HCT116 (cell line): ENCODE measurements at regions not wholly inside any gene's neighbourhood (a gene's known extent, or its start where the extent isn't known, plus 50 kb on each side); places are given as distances from the start of the nearest gene placed in this dataset.

Experiments
- ATAC-seq: fragments of 200-7000 bp; cut with Tn5 transposase; 2 replicates; pipeline ENCODE4 v1.9.1; 2020; ENCODE audit warnings: mild to moderate bottlenecking, moderate library complexity
- BruUV-seq: library from RNA; stranded (reverse); fragments of 400-500 nt; replicated peaks from 2 replicates; lab custom pipeline; 2021; lab: Mats Ljungman, UMichigan
- CTCF ChIA-PET: fragments of 300-600 bp; sonication (Branson Sonifier 250); formaldehyde crosslinking; loops from one replicate; lab custom pipeline; 2021; ENCODE audit warnings: antibody characterized with exemption; lab: Charles Lee
- POLR2A ChIA-PET: fragments of 300-600, 350-600 bp; sonication (Branson Sonifier 250); formaldehyde crosslinking; loops from one replicate; lab custom pipeline; 2021; ENCODE audit warnings: antibody characterized with exemption; lab: Charles Lee
- RAD21 ChIA-PET, 2 experiments: fragments of 300-600 bp; sonication (Branson Sonifier 250); formaldehyde crosslinking; loops; one replicate each; lab custom pipeline; 2023; ENCODE audit warnings: low total read pairs in 2 of 2; ENCODE audit not compliant: uncharacterized antibody in 2 of 2, unreplicated experiment in 2 of 2, low non-redundant PET in 1 of 2; lab: Charles Lee
- DNase-seq: peaks from one replicate; pipeline ENCODE4 v3.0.0-alpha.2; 2010; ENCODE audit warnings: low read depth, low spot score
- H2AFZ ChIP-seq: fragments of 200-600 bp; shearing (Covaris generic), sonication (generic); 2 replicates; pipeline ENCODE4 v1.6.1; 2017; ENCODE audit warnings: low read depth, mixed run types, mixed read lengths, antibody characterized with exemption, low read length; ENCODE audit not compliant: poor library complexity, severe bottlenecking
- H3K27ac ChIP-seq: 2 replicates; pipeline ENCODE4 v1.5.1; 2012; ENCODE audit warnings: low read depth, low read length
- H3K27me3 ChIP-seq: fragments of 200-600 bp; sonication (generic); 2 replicates; pipeline ENCODE4 v1.6.1; 2016; ENCODE audit warnings: mixed run types, low read length, mixed read lengths; ENCODE audit not compliant: insufficient read depth
- H3K36me3 ChIP-seq, 2 experiments: fragments of 200-500 bp in 1 of 2; fragments of 200-600 bp in 1 of 2; sonication (Bioruptor generic) in 1 of 2; sonication (generic) in 1 of 2; 2 replicates each; pipeline versions ENCODE4 v1.5.1 to v1.6.1; 2014 to 2016; ENCODE audit warnings: low read length in 2 of 2, inconsistent platforms in 1 of 2, mixed read lengths in 1 of 2, mixed run types in 1 of 2; ENCODE audit not compliant: insufficient read depth in 2 of 2, control insufficient read depth in 1 of 2
- H3K4me1 ChIP-seq, 2 experiments: fragments of 200-600 bp in 1 of 2; sonication (generic) in 1 of 2; 2 replicates each; pipeline versions ENCODE4 v1.5.1 to v1.6.1; 2012 to 2017; ENCODE audit warnings: low read length in 2 of 2, inconsistent platforms in 1 of 2, mild to moderate bottlenecking in 1 of 2, mixed read lengths in 1 of 2, mixed run types in 1 of 2, moderate library complexity in 1 of 2; ENCODE audit not compliant: insufficient read depth in 2 of 2, control insufficient read depth in 1 of 2
- H3K4me2 ChIP-seq: fragments of 200-600 bp; sonication (generic); 2 replicates; pipeline ENCODE4 v1.6.1; 2017; ENCODE audit warnings: mixed run types, low read length, mixed read lengths
- H3K4me3 ChIP-seq, 2 experiments: fragments of 200-600 bp in 1 of 2; sonication (generic) in 1 of 2; replicated peaks in 1 of 2; 2 replicates each; pipeline ENCODE4 v1.5.1; 2011 to 2016; ENCODE audit warnings: low read length in 2 of 2, control low read depth in 1 of 2, low read depth in 1 of 2, mild to moderate bottlenecking in 1 of 2, mixed read lengths in 1 of 2, mixed run types in 1 of 2
- H3K79me2 ChIP-seq: fragments of 200-600 bp; sonication (generic); 2 replicates; pipeline ENCODE4 v1.6.1; 2017; ENCODE audit warnings: mild to moderate bottlenecking, mixed run types, low read length, moderate library complexity, mixed read lengths; ENCODE audit not compliant: insufficient read depth
- H3K9ac ChIP-seq: fragments of 200-600 bp; sonication (generic); 2 replicates; pipeline ENCODE4 v1.6.1; 2016; ENCODE audit warnings: low read length, mixed read lengths
- H3K9me2 ChIP-seq: fragments of 200-600 bp; sonication (generic), shearing (Covaris generic); 2 replicates; pipeline ENCODE4 v1.6.1; 2017; ENCODE audit warnings: mixed run types, mild to moderate bottlenecking, moderate library complexity; ENCODE audit not compliant: insufficient read depth
- H3K9me3 ChIP-seq, 2 experiments: fragments of 200-500 bp in 1 of 2; fragments of 200-600 bp in 1 of 2; sonication (Bioruptor generic) in 1 of 2; sonication (generic) in 1 of 2; 2 replicates each; pipeline ENCODE4 v1.6.1; 2014 to 2017; ENCODE audit warnings: low read length in 2 of 2, mixed read lengths in 2 of 2, inconsistent platforms in 1 of 2, low read depth in 1 of 2, mild to moderate bottlenecking in 1 of 2, mixed run types in 1 of 2, moderate library complexity in 1 of 2; ENCODE audit not compliant: control insufficient read depth in 1 of 2, insufficient read depth in 1 of 2
- H4K20me1 ChIP-seq: fragments of 200-600 bp; sonication (generic), shearing (Covaris generic); 2 replicates; pipeline ENCODE4 v1.6.1; 2017; ENCODE audit warnings: mixed run types, mild to moderate bottlenecking, moderate library complexity; ENCODE audit not compliant: insufficient read depth
- EGR1 ChIP-seq: IDR thresholded peaks from 2 replicates; pipeline ENCODE4 v1.6.1; 2012; ENCODE audit warnings: low read depth
- EZH2 ChIP-seq: fragments of 200-600 bp; sonication (generic); IDR thresholded peaks from 2 replicates; pipeline ENCODE4 v1.6.1; 2017; ENCODE audit warnings: antibody characterized with exemption, mixed run types
- RAD21 ChIP-seq: IDR thresholded peaks from 2 replicates; pipeline ENCODE4 v1.6.1; 2012; ENCODE audit warnings: low read depth, mild to moderate bottlenecking
- SIN3A ChIP-seq: IDR thresholded peaks from 2 replicates; pipeline ENCODE4 v1.6.1; 2012; ENCODE audit warnings: low read depth
- ZBTB33 ChIP-seq: IDR thresholded peaks from 2 replicates; pipeline ENCODE4 v1.6.1; 2011; ENCODE audit warnings: mild to moderate bottlenecking, low read length, moderate library complexity; ENCODE audit not compliant: insufficient replicate concordance; ENCODE audit errors: extremely low read depth
- ZNF274 ChIP-seq: fragments of 200-500 bp; sonication (Bioruptor generic); IDR thresholded peaks from 2 replicates; pipeline ENCODE4 v1.6.1; 2014; ENCODE audit warnings: mild to moderate bottlenecking, low read depth, low read length, inconsistent platforms
- intact Hi-C: fragments of 100-400 bp; cut with micrococcal nuclease; formaldehyde crosslinking; loops from 2 replicates; pipeline ENCODE4 v1.10.0; 2022
- TF ChIP-seq, protein P1 (sequence below): IDR thresholded peaks from 2 replicates; pipeline ENCODE4 v1.6.1; 2012
- TF ChIP-seq, protein P2 (sequence below): IDR thresholded peaks from 2 replicates; pipeline ENCODE4 v1.6.1; 2012; ENCODE audit warnings: low read depth

- no peak for ATAC-seq
- BruUV-seq = no TSS peak
- Histone ChIP-seq H3K79me2 (no peaks in the 10 kb centered on the region), H3K9ac (no peak overlapping the region), H3K4me2 (no peak overlapping the region), H3K4me1 (no peaks in the 10 kb centered on the region), H3K27me3 (no peaks in the 10 kb centered on the region), H3K36me3 (no peaks in the 10 kb centered on the region), H3K4me3 (no peak overlapping the region), H3K9me2 (no peaks in the 10 kb centered on the region), H2AFZ (no peak overlapping the region), H3K27ac (no peak overlapping the region), H4K20me1 (no peaks in the 10 kb centered on the region), H3K9me3 (peaks cover 0 to 19% of the 10 kb centered on the region in 2 experiments; a peak in 2 of 4 replicates)
- TF ChIP-seq EGR1 = no peak
- TF ChIP-seq, protein P1, sequence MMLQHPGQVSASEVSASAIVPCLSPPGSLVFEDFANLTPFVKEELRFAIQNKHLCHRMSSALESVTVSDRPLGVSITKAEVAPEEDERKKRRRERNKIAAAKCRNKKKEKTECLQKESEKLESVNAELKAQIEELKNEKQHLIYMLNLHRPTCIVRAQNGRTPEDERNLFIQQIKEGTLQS = no peak
- TF ChIP-seq, protein P2, sequence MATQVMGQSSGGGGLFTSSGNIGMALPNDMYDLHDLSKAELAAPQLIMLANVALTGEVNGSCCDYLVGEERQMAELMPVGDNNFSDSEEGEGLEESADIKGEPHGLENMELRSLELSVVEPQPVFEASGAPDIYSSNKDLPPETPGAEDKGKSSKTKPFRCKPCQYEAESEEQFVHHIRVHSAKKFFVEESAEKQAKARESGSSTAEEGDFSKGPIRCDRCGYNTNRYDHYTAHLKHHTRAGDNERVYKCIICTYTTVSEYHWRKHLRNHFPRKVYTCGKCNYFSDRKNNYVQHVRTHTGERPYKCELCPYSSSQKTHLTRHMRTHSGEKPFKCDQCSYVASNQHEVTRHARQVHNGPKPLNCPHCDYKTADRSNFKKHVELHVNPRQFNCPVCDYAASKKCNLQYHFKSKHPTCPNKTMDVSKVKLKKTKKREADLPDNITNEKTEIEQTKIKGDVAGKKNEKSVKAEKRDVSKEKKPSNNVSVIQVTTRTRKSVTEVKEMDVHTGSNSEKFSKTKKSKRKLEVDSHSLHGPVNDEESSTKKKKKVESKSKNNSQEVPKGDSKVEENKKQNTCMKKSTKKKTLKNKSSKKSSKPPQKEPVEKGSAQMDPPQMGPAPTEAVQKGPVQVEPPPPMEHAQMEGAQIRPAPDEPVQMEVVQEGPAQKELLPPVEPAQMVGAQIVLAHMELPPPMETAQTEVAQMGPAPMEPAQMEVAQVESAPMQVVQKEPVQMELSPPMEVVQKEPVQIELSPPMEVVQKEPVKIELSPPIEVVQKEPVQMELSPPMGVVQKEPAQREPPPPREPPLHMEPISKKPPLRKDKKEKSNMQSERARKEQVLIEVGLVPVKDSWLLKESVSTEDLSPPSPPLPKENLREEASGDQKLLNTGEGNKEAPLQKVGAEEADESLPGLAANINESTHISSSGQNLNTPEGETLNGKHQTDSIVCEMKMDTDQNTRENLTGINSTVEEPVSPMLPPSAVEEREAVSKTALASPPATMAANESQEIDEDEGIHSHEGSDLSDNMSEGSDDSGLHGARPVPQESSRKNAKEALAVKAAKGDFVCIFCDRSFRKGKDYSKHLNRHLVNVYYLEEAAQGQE = no peak
- no peak for TF ChIP-seq RAD21
- POLR2A ChIA-PET = no interaction called here
- CTCF ChIA-PET = no interaction called here
- intact Hi-C loops = no loop called here
- DNase-seq = no peak
- RAD21 ChIA-PET = no interaction called here
Measured at GRCh38 chr11:50170115-50170514, 137.4 kb downstream of the OR4C45 start.

- CTCF ChIA-PET = no interaction called here
- peaks cover 0 to 15% of the 10 kb centered on the region in 2 experiments; a peak in 2 of 4 replicates for H3K9me3 ChIP-seq
- intact Hi-C loops = no loop called here
- no peaks in the 10 kb centered on the region for H4K20me1 ChIP-seq
- no peak overlapping the region for H3K27ac ChIP-seq
- no peaks in the 10 kb centered on the region; a peak in 1 of 4 replicates for H3K36me3 ChIP-seq
- ATAC-seq (no peak), DNase-seq (no peak)
- no peak overlapping the region for H3K4me2 ChIP-seq
- no TSS peak for BruUV-seq
- no peak overlapping the region for H3K9ac ChIP-seq
- H3K9me2 ChIP-seq = no peaks in the 10 kb centered on the region
- no peaks in the 10 kb centered on the region for H3K79me2 ChIP-seq
- POLR2A ChIA-PET = no interaction called here
- H3K27me3 ChIP-seq = no peaks in the 10 kb centered on the region
- RAD21 ChIA-PET = no interaction called here
- H3K4me1 ChIP-seq = no peaks in the 10 kb centered on the region
- TF ChIP-seq ZBTB33 (no peak), ZNF274 (no peak), EZH2 (no peak), SIN3A (no peak)
- H2AFZ ChIP-seq = no peak overlapping the region
- no peak overlapping the region for H3K4me3 ChIP-seq
Measured at GRCh38 chr11:50174189-50174588, 141.5 kb downstream of the OR4C45 start.
